Caki2 (cell line): ENCODE measurements at regions not wholly inside any gene's neighbourhood (a gene's known extent, or its start where the extent isn't known, plus 50 kb on each side); places are given as distances from the start of the nearest gene placed in this dataset.

ENCODE experiments used
- DNase-seq: peaks from one replicate; pipeline ENCODE4 v3.0.0-alpha.2; 2015; ENCODE audit warnings: low read depth
- in situ Hi-C: cut with HindIII; loops from 2 replicates; pipeline ENCODE4 v1.10.0; 2016; ENCODE audit warnings: low sequenced_read_pairs, low pct_unique_long_range_greater_than_20kb, mixed read lengths

DNA sequence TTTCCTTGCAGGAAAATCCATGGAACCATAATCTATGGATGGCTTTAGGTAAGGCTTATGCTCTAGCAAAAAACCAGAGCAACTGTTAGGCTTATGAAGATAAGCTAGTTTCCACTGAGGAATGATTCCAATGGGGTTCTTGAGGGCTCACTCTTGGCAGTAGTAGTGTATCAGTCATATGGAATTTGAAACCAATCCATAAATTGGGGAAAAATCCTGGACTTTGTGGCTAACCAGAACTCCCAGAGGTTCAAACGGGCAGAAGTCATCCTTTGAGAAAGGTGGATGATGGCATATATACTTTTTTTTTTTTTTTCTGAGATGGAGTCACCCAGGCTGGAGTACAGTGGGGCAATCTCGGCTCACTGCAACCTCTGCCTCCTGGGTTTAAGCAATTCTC is 54.2 kb upstream of the ATF3 start:
- in situ Hi-C loops = no loop called here
- DNase-seq = no peak

DNA sequence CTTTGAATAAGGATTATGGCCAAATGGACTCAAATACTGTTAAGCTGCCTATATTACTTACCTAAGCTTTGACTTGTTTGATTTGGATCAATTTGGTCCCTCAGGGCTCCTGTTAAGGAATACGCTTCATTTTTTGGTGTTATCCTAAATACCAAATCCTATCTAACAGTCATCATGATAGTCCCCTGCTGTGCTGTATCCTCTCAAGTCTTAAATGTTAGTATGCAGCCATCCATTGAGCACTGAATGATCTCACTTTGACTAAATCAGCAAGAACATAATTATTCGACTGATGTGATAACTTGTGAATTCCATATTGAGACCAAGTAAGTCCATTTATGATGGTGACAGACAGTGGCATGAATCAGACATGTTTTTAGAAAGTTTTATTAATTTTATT is 53.1 kb upstream of the ATF3 start:
- no peak for DNase-seq
- in situ Hi-C loops = no loop called here

DNA sequence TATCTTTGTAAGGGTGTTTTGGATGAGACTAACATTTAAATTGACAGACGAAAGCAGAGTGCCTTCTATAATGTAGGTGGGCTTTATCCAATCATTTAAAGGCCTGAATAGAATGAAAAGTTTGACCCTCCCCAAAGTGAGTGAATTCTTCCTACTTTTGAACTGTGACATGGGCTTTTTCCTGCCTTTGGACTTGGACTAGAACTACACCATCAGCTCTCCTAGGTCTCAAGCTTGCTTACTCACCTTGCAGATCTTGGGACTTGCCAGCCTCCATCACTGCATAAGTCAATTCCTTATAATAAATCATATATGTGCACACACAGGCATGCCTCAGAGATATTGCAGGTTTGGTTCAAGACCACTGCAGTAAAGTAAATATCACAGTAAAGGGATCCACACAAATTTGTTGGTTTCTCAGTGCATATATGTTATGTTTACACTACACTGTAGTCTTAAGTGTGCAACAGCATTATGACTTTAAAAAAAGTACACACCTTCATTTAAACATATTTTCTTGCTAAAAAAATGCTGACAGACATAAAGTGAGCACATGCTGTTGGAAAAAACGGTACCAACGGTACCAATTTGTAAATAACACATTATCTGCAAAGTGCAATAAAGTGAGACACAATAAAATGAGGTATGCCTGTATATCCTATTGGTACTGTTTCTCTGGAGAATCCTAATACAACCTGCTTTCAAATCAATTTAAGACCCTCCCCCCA is 51.6 kb upstream of the ATF3 start:
- in situ Hi-C loops = no loop called here

DNA sequence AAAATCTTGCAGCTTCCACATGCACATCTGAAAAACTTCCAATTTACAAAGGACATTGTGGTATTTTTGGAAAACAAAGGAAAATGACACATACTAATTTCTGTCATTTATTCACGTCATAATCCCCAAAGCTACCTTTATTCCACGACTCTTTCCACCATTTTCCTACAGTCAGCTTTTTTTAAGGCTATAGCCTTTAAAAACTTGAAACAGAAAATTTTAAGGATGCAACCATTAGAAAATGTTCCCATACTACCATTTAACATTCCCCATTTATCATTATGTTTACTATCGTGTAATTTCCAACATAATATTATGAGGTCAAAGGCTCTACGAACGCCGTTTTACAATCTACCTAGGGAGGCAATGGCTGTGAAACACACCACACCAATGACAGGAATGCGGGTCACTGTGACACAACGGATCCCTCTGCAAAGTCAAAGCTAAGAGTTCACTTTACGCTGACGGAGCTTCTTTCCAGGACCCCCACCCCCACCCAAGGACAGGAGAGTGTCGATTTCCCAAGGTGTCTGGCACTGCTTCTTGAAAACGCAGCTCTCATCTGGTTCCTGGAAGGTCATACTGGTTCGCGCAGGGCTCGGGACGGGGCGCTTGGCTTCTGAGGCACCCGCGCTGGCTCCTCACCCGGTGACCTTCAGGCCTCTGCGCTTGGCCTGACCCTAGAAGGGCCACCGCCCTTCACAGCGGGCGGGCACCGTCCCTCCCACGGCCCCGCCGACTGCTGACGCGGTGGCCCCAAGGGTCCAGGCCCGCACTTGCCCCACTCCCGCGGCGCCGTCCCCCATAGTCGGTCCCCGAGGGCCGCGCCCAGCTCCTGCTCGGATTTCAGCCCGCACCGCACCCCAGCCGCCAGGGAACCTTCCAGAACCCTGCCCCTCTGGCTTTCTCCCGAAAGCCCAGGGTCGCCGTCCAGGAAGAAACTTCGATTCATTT is 50.5 kb upstream of the ATF3 start:
- in situ Hi-C loops = no loop called here
- no peak for DNase-seq

More for the DNA sequence above, 51.6 kb upstream of the ATF3 start:
- DNase-seq = no peak

DNA sequence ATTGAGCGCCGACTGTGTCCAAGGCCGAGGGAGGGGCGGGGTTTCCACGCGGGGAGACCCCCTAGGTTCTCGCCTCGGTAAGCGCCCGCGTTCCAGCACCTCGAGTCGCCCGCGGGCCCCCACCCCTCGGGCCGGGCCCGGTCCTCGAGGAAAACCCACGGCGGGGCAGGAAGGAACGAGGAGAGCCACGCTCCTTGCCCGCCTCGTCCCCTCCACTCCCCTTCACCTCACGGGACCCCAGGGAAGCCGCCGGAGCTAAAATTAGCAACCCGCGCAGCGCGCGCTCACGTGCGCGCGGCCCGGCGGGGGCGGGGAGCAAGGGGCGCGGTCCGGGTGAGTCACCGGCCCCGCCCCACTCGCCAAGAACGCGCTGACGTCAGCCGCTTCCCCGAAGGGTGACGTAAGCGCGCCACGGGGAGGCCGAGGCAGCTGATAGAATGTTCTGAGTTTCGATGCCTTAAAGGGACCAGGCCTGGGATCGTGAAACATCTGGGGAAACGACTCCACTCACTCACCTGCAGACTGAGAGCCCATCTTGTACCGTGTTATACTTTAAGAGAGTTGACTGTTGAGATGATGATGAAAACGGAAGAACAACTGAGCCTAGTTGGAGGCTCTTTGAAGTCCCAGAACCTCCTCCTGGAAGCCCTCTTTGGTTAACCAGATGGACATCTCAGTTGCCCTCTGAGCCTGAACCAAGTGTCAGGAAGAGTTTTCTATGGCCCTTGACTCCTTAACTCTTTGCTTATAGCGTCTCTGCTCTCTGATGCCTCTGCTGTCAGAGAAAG is 49.7 kb upstream of the ATF3 start:
- in situ Hi-C loops = no loop called here
- peak; percentile 88 for DNase-seq
